GM23338 (cell line): ENCODE measurements at regions not wholly inside any gene's neighbourhood (a gene's known extent, or its start where the extent isn't known, plus 50 kb on each side); places are given as distances from the start of the nearest gene placed in this dataset.

Source experiments
- ATAC-seq: fragments of 200-7000 bp; cut with Tn5 transposase; 3 replicates; pipeline ENCODE4 v1.9.1; 2020
- DNase-seq: peaks from one replicate; pipeline ENCODE4 v3.0.0-alpha.2; 2015; ENCODE audit warnings: low spot score
- H2AFZ ChIP-seq: fragments of 200-600 bp; sonication (generic); 2 replicates; pipeline ENCODE4 v1.8.0; 2016; ENCODE audit warnings: antibody characterized with exemption, mild to moderate bottlenecking, moderate library complexity
- H3F3A ChIP-seq: fragments of 200-600 bp; sonication (generic); replicated peaks from 2 replicates; pipeline ENCODE4 v1.8.0; 2017; ENCODE audit warnings: antibody characterized with exemption, mixed run types, low read depth
- H3K27ac ChIP-seq: fragments of 200-600 bp; sonication (generic); 2 replicates; pipeline ENCODE4 v1.6.1; 2016; ENCODE audit warnings: low read depth
- H3K27me3 ChIP-seq: fragments of 200-600 bp; sonication (generic); 2 replicates; pipeline ENCODE4 v1.8.0; 2016; ENCODE audit warnings: mild to moderate bottlenecking, mixed run types, moderate library complexity; ENCODE audit not compliant: insufficient read depth
- H3K36me3 ChIP-seq: fragments of 200-600 bp; sonication (generic); 2 replicates; pipeline ENCODE4 v1.8.0; 2016; ENCODE audit warnings: mild to moderate bottlenecking; ENCODE audit not compliant: insufficient read depth
- H3K4me1 ChIP-seq: fragments of 200-600 bp; sonication (generic); 2 replicates; pipeline ENCODE4 v1.8.0; 2016; ENCODE audit warnings: mild to moderate bottlenecking, moderate library complexity; ENCODE audit not compliant: insufficient read depth
- H3K4me2 ChIP-seq: fragments of 200-600 bp; sonication (generic); 2 replicates; pipeline ENCODE4 v1.7.1; 2017; ENCODE audit warnings: mixed run types
- H3K4me3 ChIP-seq: fragments of 200-600 bp; sonication (generic); 2 replicates; pipeline ENCODE4 v1.6.1; 2016; ENCODE audit warnings: mixed run types
- H3K79me2 ChIP-seq: fragments of 200-600 bp; sonication (generic); replicated peaks from 2 replicates; pipeline ENCODE4 v1.8.0; 2017; ENCODE audit warnings: mild to moderate bottlenecking; ENCODE audit not compliant: insufficient read depth
- H3K9me2 ChIP-seq: fragments of 200-600 bp; sonication (generic); 2 replicates; pipeline ENCODE4 v1.8.0; 2017; ENCODE audit not compliant: insufficient read depth
- H4K20me1 ChIP-seq: fragments of 200-600 bp; sonication (generic); replicated peaks from 2 replicates; pipeline ENCODE4 v1.8.0; 2017; ENCODE audit warnings: mild to moderate bottlenecking; ENCODE audit not compliant: insufficient read depth
- H3K27ac Mint-ChIP-seq: 2 replicates; pipeline ENCODE4 v1.8.0; 2020; ENCODE audit warnings: inconsistent platforms, mild to moderate bottlenecking, moderate library complexity, mixed read lengths
- H3K27me3 Mint-ChIP-seq: 3 replicates; pipeline ENCODE4 v1.8.0; 2022; ENCODE audit warnings: low read depth, mild to moderate bottlenecking, moderate library complexity, mixed read lengths, inconsistent platforms; ENCODE audit not compliant: insufficient read depth, poor library complexity
- H3K36me3 Mint-ChIP-seq: 3 replicates; pipeline ENCODE4 v1.8.0; 2021; ENCODE audit warnings: low read depth, mild to moderate bottlenecking, inconsistent platforms, moderate library complexity, mixed read lengths
- H3K4me1 Mint-ChIP-seq: 3 replicates; pipeline ENCODE4 v1.8.0; 2020; ENCODE audit warnings: mild to moderate bottlenecking, inconsistent platforms, mixed read lengths
- H3K4me3 Mint-ChIP-seq: 3 replicates; pipeline ENCODE4 v1.8.0; 2021; ENCODE audit warnings: moderate library complexity, mild to moderate bottlenecking, inconsistent platforms, mixed read lengths
- H3K9me3 Mint-ChIP-seq: 3 replicates; pipeline ENCODE4 v1.8.0; 2020; ENCODE audit warnings: moderate library complexity, mild to moderate bottlenecking, inconsistent platforms, mixed read lengths
- CREB1 ChIP-seq: fragments of 250-450 bp; sonication (Bioruptor Pico); IDR thresholded peaks from 2 replicates; pipeline ENCODE4 v1.5.0; 2020; ENCODE audit warnings: low read depth, mild to moderate bottlenecking, moderate library complexity
- EZH2 ChIP-seq: fragments of 200-600 bp; sonication (generic); IDR thresholded peaks from one replicate; pipeline ENCODE4 v1.8.0; 2017; ENCODE audit warnings: antibody characterized with exemption, mild to moderate bottlenecking, low read depth; ENCODE audit not compliant: unreplicated experiment
- JUNB ChIP-seq: IDR thresholded peaks from one replicate; pipeline ENCODE4 v1.6.1; 2016; ENCODE audit warnings: antibody characterized with exemption; ENCODE audit not compliant: unreplicated experiment
- POLR2AphosphoS5 ChIP-seq: IDR thresholded peaks from 2 replicates; pipeline ENCODE4 v1.6.1; 2016; ENCODE audit warnings: antibody characterized with exemption, low read depth
- ZNF331 ChIP-seq: fragments of 250-450 bp; sonication (Bioruptor Pico); IDR thresholded peaks from 2 replicates; pipeline ENCODE4 v1.5.0; 2020; ENCODE audit warnings: low read depth, mild to moderate bottlenecking, moderate library complexity
- TF ChIP-seq, protein P1 (sequence below): IDR thresholded peaks from one replicate; pipeline ENCODE4 v1.6.1; 2018; ENCODE audit warnings: antibody characterized with exemption; ENCODE audit not compliant: unreplicated experiment
- TF ChIP-seq, protein P2 (sequence below): IDR thresholded peaks from 2 replicates; pipeline ENCODE4 v1.6.1; 2016; ENCODE audit warnings: antibody characterized with exemption
- TF ChIP-seq, protein P3 (sequence below): fragments of 250-450 bp; sonication (Bioruptor Pico); IDR thresholded peaks from 2 replicates; pipeline ENCODE4 v1.5.0; 2020; ENCODE audit warnings: mild to moderate bottlenecking, moderate library complexity

DNA sequence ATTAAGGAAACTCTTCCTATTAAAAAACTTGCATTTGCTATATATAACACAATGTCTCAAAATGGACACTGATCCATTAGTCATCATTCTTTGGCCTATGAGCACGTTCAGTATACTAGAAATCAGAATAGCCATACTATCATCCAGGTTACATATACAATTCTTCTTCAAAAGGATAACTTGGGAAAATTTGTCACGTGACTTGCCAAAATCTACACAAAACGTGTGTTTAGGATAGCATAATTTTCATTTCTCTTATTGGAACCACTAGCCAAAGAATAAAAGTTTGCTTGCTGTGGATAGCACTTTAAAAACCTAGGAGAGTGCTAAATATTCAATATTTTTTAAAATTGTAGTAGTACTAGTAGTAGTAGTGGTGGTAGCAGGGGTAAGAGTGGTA lies 714.3 kb upstream of the FOXG1 start (continued):
- TF ChIP-seq, protein P1, sequence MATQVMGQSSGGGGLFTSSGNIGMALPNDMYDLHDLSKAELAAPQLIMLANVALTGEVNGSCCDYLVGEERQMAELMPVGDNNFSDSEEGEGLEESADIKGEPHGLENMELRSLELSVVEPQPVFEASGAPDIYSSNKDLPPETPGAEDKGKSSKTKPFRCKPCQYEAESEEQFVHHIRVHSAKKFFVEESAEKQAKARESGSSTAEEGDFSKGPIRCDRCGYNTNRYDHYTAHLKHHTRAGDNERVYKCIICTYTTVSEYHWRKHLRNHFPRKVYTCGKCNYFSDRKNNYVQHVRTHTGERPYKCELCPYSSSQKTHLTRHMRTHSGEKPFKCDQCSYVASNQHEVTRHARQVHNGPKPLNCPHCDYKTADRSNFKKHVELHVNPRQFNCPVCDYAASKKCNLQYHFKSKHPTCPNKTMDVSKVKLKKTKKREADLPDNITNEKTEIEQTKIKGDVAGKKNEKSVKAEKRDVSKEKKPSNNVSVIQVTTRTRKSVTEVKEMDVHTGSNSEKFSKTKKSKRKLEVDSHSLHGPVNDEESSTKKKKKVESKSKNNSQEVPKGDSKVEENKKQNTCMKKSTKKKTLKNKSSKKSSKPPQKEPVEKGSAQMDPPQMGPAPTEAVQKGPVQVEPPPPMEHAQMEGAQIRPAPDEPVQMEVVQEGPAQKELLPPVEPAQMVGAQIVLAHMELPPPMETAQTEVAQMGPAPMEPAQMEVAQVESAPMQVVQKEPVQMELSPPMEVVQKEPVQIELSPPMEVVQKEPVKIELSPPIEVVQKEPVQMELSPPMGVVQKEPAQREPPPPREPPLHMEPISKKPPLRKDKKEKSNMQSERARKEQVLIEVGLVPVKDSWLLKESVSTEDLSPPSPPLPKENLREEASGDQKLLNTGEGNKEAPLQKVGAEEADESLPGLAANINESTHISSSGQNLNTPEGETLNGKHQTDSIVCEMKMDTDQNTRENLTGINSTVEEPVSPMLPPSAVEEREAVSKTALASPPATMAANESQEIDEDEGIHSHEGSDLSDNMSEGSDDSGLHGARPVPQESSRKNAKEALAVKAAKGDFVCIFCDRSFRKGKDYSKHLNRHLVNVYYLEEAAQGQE: no peak
- TF ChIP-seq, protein P2, sequence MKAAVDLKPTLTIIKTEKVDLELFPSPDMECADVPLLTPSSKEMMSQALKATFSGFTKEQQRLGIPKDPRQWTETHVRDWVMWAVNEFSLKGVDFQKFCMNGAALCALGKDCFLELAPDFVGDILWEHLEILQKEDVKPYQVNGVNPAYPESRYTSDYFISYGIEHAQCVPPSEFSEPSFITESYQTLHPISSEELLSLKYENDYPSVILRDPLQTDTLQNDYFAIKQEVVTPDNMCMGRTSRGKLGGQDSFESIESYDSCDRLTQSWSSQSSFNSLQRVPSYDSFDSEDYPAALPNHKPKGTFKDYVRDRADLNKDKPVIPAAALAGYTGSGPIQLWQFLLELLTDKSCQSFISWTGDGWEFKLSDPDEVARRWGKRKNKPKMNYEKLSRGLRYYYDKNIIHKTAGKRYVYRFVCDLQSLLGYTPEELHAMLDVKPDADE: no peak

DNA sequence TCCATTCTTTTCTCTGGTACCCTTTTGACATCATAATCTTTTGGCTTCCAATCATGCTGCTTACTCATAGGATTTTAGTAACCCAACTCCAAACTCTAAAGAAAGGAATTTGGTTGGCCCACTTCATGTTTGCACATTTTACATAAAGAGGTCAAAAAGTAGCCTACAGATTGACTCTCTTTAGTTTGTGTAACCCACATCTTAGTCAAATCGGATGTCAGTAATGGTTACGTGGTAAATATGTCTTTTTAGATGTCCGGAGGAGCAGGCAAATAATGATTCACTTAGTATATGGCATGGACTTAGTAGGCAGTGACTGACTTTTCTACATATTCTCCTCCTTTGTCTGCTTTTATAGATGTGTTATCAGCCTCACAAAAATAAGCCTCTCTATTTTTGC lies 711.6 kb upstream of the FOXG1 start:
- H3K4me1 Mint-ChIP-seq: peaks cover 5% of the 10 kb centered on the region; the same call in 2 of the 3 replicates
- no peaks in the 10 kb centered on the region for H4K20me1 ChIP-seq
- H3K4me3 ChIP-seq: no peak overlapping the region
- H3F3A ChIP-seq: no peaks in the 10 kb centered on the region
- no peak for ATAC-seq
- no peaks in the 10 kb centered on the region for H3K9me3 Mint-ChIP-seq
- no peaks in the 10 kb centered on the region for H3K27me3 ChIP-seq
- H3K4me3 Mint-ChIP-seq: no peak overlapping the region
- H3K79me2 ChIP-seq: no peaks in the 10 kb centered on the region
- no peak overlapping the region for H3K27ac ChIP-seq
- H2AFZ ChIP-seq: no peak overlapping the region
- DNase-seq: no peak
- H3K36me3 ChIP-seq: no peaks in the 10 kb centered on the region
- no peaks in the 10 kb centered on the region for H3K9me2 ChIP-seq
- no peak overlapping the region for H3K27ac Mint-ChIP-seq
- H3K4me2 ChIP-seq: no peak overlapping the region
- no peaks in the 10 kb centered on the region for H3K27me3 Mint-ChIP-seq
- H3K4me1 ChIP-seq: no peaks in the 10 kb centered on the region
- H3K36me3 Mint-ChIP-seq: no peaks in the 10 kb centered on the region
- no peak for TF ChIP-seq JUNB
- no peak for TF ChIP-seq CREB1
- TF ChIP-seq EZH2: no peak
- TF ChIP-seq ZNF331 (CRISPR knock-in tag): no peak
- TF ChIP-seq, protein P3, sequence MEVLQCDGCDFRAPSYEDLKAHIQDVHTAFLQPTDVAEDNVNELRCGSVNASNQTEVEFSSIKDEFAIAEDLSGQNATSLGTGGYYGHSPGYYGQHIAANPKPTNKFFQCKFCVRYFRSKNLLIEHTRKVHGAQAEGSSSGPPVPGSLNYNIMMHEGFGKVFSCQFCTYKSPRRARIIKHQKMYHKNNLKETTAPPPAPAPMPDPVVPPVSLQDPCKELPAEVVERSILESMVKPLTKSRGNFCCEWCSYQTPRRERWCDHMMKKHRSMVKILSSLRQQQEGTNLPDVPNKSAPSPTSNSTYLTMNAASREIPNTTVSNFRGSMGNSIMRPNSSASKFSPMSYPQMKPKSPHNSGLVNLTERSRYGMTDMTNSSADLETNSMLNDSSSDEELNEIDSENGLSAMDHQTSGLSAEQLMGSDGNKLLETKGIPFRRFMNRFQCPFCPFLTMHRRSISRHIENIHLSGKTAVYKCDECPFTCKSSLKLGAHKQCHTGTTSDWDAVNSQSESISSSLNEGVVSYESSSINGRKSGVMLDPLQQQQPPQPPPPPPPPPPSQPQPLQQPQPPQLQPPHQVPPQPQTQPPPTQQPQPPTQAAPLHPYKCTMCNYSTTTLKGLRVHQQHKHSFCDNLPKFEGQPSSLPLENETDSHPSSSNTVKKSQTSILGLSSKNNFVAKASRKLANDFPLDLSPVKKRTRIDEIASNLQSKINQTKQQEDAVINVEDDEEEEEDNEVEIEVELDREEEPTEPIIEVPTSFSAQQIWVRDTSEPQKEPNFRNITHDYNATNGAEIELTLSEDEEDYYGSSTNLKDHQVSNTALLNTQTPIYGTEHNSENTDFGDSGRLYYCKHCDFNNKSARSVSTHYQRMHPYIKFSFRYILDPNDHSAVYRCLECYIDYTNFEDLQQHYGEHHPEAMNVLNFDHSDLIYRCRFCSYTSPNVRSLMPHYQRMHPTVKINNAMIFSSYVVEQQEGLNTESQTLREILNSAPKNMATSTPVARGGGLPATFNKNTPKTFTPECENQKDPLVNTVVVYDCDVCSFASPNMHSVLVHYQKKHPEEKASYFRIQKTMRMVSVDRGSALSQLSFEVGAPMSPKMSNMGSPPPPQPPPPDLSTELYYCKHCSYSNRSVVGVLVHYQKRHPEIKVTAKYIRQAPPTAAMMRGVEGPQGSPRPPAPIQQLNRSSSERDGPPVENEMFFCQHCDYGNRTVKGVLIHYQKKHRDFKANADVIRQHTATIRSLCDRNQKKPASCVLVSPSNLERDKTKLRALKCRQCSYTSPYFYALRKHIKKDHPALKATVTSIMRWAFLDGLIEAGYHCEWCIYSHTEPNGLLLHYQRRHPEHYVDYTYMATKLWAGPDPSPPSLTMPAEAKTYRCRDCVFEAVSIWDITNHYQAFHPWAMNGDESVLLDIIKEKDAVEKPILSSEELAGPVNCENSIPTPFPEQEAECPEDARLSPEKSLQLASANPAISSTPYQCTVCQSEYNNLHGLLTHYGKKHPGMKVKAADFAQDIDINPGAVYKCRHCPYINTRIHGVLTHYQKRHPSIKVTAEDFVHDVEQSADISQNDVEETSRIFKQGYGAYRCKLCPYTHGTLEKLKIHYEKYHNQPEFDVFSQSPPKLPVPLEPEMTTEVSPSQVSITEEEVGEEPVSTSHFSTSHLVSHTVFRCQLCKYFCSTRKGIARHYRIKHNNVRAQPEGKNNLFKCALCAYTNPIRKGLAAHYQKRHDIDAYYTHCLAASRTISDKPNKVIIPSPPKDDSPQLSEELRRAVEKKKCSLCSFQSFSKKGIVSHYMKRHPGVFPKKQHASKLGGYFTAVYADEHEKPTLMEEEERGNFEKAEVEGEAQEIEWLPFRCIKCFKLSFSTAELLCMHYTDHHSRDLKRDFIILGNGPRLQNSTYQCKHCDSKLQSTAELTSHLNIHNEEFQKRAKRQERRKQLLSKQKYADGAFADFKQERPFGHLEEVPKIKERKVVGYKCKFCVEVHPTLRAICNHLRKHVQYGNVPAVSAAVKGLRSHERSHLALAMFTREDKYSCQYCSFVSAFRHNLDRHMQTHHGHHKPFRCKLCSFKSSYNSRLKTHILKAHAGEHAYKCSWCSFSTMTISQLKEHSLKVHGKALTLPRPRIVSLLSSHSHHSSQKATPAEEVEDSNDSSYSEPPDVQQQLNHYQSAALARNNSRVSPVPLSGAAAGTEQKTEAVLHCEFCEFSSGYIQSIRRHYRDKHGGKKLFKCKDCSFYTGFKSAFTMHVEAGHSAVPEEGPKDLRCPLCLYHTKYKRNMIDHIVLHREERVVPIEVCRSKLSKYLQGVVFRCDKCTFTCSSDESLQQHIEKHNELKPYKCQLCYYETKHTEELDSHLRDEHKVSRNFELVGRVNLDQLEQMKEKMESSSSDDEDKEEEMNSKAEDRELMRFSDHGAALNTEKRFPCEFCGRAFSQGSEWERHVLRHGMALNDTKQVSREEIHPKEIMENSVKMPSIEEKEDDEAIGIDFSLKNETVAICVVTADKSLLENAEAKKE: no peak
- TF ChIP-seq, protein P2: no peak
- TF ChIP-seq POLR2AphosphoS5: no peak
- TF ChIP-seq, protein P1: no peak
